HG03097 (cell line): ENCODE measurements at regions not wholly inside any gene's neighbourhood (a gene's known extent, or its start where the extent isn't known, plus 50 kb on each side); places are given as distances from the start of the nearest gene placed in this dataset.
"Not testable (repeated sequence)": the region's sequence is repeated elsewhere in the genome, so short reads cannot be mapped to it uniquely, and the experiment has no call there.

Experiments used
- ATAC-seq: cut with Tn5 transposase; IDR thresholded peaks from one replicate; pipeline ENCODE4 v1.9.1; 2021; ENCODE audit not compliant: unreplicated experiment, low FRiP score

DNA sequence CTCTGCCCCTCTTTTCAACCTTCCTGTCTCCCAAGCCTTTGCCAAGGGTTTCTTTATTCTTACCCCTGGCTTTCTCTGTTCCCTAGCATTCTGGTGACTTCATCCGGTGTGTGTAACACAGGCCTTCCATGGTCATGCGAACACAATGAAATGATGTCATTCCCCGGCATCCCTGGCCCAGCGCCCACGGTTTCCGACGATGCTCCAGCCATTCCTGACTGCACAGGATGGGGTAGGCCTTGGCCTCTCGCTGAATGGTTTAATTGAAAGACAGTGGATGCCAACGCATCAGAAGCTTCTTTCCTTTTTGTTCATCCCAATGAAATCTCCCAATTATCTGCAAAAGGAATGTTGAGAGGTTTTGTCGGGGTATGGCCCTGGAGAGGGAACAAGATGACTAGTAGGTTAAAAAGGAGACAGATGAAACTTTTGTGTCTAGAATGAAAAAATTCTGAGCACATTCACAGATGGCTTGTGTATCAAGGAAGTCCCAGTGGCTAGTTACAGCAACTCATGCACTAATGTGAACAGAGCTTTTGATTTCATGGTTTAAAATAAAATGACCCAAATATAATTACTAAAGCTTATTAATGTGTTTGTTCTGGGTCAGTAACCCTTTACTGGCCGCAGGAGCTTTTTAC is 655.0 kb downstream of the QKI start:
- ATAC-seq, result no peak

DNA sequence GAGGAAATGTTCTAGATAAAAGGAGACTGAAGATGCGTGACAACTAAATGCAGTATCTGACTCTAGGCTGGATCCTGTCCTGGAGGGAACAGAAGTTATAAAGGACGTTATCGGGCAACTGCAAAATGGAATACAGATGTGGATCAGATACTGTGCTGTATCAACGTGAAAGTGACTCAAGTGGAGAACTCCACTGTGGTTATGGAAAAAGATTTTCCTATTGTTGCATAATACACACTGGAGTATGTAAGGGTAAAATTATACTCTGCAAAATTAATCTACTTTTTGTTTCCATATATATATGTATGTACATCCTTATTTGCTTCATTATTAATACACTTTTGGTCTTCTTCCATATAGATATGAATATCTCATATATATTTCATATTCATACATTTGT is 654.0 kb downstream of the QKI start:
- no peak for ATAC-seq

DNA sequence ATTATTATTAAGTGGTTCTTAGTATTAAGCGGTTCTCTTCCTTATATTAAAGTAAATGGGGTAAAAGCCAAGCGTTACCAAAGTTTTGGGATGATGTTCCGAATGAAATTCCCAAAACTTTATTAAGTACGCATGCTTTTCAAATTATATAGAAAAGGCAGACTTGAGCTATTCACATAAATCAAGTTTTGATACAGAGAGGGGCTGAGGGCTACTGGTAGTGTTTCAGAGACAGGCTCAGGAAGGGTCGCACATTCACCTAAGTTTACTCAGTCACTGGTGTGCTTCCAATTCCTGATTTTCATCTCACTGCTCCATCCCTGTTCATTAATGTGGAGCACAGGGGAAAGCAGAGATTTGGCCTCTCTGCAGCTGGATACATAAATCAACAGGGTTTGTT is 652.2 kb downstream of the QKI start:
- ATAC-seq, result no peak

DNA sequence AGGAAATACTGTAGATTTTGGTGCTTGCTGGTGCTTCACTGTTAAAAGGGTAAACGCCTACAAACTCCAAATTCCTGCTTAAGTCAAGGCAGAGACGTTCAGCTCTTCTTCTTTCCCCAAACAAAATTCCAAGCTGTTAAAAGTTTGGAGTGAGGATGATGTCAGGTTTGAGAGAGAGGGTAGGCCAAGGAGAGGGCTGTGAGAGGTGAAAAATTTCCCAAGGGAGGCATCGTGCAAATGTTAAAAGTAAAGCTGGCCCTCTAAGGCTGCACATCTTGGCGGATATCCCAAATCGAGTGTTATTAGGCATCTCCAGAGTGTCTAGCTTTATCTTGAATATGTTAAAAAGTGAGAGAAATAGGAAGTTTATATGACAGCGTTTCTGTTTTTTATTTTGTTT is 651.8 kb downstream of the QKI start:
- no peak for ATAC-seq

DNA sequence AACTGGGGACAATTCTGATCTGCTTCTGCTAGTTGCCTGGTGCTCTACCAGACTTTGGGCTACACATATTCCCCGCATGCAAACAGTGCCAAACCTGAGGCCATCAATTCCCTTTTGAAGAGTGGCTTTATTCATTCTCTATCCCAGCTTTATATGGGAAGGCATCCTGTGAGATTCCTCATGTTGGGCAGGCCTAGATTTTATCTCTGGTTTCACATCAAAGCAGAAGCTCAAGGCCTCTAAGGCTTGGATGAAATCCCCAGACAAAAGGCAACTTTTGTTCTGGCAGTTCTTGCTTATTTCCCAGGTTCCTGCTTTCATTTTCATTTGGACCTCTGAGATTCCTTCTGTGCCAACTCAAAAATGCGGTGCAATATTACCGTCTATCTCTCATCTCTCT is 648.8 kb downstream of the QKI start:
- ATAC-seq, result no peak

DNA sequence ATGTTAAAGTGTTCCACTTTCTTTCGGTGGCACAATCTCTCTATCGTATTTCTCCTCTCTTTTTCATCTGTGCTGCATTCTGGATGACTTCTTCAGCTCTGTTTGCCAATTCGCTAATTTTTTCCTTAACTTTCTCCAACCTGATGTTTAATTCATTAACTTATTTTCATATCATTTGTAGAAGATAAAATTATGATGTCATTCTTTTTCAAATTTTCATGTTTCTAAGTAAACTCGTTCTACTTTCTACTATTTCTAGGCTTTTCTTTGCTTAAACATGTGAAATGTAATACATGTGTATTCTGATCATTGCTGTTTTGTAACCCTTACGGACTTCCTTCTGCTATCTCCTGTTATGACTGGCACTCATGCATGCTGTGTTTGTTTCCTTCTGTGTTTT is 648.4 kb downstream of the QKI start:
- ATAC-seq, result no peak

DNA sequence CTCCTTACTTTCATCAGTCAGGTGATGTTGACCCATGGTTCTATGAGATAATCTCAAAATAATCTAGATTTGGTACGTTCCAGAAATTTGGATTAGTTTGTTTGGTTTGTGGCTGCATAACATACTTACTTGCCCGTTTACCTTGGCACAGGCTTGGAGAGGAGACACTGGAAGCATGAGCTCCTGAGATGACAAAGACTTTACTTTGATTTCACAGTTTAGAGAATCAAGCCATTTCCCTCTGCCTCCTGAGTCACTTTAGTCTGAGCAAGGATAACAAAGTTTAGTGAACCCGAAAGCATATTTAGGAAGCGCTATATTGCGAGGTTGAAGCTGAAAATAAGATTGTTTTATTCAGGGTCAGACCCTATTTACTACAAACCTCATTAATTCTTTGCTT is 643.4 kb downstream of the QKI start:
- ATAC-seq, result no peak

DNA sequence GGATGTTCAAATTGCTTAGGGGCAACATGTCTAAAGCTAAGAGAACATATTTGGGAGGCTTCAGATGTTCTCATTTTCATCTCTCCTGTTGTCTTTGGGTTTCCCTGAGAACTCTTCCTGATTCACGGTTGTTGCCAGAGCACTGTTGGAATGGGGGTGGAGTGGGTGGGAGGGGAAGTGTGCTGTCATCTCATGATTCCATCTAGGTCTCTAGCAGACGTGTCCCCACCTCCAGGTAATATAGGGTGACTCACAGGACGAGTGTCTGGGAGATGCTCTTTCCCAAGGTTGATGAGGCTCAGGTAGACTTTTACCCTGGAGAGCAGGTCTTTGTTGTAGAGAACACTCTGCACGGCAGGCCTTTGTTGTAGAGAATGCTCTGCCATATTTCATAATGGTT is 636.9 kb downstream of the QKI start:
- ATAC-seq, result no peak

DNA sequence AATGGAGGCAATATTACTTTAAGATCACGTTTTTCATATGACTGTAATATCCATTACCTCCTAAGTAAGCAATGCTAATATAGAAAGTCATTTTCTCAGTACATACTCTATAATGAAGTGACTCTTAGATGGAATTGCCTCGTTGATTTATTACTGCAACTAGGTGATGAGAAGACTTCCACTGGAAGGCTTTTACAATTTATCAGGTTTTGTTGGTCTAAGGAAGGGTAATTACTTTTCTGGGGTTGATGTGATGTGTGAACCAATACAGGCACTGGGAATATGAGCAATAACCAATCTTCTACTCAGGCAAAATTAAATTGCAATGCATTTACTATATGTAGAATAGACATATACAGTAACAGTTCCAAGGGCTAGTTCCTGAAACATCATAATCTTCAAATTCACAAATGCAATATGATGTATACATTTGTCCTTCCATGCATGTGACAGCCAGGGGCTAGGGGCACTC is 635.0 kb downstream of the QKI start:
- ATAC-seq, result no peak

DNA sequence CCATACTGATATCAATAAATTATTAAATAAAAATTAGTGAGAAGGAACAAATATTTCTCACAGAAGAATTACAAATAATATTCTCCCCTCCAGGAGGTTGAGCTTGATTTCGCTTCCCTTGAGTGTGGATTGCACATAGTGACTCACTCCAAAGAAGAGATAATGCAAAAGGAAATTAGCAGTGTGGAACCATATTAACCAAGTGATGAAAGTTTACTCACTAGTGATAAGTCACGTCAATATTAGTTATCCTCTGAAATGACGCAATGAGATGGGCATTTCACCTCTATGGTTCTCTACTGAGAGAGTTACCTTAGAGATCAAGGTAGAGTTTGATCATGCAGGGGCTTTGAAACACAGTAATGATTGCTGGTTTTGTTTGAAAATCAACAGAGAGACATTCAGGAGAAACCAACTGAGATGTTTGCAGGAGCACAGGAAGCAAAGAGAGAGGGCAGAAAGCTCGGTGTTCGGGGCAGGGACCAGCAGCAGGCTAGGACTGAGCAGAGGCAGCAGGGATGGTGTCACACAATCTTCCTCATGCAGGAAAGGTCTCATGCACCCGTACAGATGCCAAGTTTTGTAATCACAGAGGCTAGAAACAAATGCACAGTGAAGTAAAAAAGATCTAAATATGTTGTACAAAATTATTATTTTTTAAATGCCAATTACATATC is 634.5 kb downstream of the QKI start:
- ATAC-seq, result no peak

DNA sequence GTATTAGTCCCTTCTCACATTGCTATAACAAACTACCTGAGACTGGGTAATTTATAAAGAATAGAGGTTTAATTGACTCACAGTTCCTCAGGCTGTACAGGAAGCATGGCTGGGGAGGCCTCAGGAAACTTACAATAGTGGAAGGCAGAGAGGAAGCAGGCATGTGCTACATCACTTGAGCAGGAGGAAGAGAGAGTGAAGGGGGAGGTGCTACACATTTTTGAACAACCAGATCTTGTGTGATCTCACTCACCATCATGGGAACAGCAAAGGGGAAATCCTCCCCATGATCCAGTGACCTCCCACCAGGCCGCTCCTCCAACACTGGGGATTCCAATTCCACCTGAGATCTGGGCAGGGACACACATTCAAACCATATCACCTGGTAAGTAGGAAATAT is 630.6 kb downstream of the QKI start:
- no peak for ATAC-seq

DNA sequence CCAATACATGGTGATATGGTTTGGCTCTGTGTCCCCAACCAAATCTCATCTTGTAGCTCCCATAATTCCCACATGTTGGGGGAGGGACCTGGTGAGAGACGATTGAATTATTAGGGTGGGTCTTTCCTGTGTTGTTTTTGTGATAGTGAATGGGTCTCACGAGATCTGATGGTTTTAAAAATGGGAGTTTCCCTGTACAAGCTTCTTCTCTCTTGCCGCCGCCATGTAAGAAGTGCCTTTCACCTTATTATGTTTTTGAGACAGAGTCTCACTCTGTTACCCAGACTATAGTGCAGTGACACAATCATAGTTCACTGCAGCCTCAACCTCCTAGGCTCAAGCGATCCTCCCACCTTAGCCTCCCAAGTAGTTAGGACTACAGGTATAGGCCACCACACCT is 629.1 kb downstream of the QKI start:
- not testable (repeated sequence) for ATAC-seq

DNA sequence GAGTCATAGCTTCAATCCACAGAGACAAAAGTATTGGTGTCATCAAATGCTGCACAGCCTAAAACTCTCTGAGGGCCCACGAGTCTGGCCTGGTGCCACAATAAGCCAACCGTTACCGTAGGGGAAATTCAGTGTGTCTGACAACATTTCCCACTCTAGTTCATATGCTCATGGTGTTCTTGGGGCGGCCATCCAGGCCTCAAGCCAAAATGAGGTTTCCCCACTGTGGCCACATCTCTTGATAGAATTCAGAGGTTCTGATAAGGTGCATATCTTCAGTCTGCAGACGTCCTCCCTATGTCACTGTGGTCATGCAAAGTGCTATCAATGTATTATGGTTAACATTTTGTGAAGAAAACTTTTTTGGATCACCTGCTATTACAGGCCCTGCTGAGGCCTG is 627.7 kb downstream of the QKI start:
- no peak for ATAC-seq

DNA sequence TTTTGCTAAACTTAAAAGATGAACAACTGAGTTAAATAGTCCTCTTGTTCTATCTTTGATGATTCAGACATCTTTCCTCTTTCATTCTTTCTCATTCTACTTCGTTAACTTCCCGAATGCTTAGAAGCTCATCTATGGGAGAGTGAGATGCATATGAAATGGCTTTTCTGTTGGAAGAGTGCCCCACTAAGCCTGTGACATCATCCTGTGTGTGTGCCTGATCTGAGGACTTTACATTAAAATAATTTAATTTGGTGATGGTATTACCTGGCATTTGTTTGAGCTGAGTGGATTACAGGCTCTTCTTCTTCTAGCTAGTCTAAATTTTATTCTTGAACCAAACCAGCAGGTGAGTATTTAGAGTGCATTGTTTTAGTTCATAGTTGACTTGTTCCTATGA is 626.5 kb downstream of the QKI start:
- ATAC-seq, result no peak

DNA sequence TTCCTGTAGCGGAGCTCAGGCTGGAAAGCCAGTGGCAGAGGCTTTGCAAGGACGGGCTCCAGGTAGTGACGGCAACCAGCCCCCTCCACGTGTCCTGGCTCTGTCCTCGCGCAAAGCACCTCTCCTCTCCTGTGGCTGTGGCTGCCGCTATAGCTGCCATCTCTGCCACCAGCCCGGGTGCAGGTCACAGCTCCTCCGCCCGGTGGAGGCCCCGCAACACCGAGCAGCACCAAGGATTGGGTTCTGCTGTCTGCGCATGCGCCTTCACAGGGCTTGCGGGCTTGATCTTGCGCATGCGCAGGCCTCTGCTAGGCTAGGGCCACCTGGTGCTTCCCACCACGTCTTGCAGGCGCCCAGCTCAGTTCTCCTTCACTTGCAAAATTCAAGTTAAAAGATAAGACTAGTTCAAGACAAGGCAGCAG is 625.4 kb downstream of the QKI start:
- no peak for ATAC-seq

DNA sequence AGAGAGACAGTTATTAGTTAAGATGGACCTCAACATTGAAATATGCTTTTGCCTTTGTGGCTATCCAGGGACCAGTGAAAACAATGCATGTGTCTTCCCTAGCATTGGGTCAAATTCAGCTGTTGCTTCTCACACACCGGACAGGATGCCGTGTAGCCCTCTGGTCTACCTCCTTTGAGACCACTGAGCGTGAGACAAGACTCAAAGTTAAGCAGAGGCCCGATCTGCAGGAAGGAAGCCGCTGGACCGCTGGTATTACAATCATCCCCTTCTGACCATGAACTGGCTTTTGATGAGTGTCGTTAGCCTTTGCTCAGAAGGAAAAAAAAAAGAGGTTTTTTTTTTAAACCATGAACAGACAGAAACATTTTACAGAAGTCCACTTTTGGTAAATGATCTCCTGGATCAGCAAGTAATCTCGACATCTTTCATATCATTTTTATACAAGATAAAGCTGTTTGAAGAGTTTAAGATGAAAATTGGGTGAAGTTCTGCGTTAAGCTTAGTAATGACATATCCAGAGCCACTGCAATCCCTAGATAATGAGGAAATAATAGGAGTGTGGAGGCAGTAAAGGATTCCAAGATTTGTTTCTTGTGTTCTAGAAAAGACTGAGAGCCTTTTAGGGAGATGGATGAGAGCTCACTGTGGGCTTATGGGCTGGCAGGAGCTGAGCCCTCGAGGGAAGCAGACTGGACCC is 622.8 kb downstream of the QKI start:
- ATAC-seq, result no peak

DNA sequence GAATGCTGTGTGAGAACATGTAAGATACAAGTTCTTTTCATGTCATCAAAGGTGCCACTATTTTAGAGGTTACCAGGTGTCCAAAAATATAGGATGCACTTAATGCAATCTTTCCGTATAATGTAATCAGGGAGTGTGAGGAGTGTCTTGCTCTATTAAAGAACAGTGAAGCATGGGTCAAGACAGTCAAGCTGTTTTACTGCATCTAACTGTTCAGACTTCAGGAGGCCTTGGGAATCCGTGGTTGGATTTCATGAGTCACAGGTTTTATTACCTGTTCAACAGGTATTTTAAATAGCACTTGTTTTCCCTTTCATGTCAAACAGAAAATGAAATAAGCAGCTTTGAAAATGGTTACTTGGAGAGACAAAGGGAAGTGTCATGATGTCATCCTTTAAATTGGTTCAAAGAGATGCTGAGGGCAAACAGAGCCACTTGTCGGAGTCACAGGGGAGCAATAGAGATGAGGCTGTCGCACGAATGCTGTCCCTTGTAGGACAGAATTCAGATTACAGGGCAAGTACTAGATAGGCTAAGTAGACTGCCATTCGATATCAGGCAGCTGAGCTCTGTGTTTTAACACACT is 621.5 kb downstream of the QKI start:
- ATAC-seq, result no peak

DNA sequence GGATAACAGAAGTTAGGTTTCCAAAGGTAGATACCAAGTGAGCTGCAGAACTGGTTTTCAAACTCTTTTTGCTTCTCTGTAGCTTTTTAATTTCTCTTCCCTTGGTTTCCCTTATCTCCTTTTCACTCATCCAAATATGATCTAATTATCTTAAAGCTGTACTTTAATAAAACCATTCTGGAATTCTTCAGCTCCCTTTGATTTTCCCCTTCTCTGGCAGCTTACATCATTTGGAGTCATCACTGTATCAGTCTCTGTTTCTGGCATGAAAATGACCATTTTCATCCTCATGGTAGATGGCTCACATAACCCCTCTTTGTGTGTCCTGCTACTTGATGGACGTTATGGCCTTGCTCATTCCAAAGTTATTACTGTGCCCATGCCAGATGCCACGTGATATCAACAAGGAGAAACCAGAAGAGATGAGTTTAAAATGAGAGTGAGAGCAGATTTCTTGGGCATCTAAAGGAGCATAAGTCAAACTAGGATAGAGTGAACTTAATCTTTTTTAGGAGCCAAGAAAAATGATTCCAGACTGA is 620.2 kb downstream of the QKI start:
- ATAC-seq, result no peak

DNA sequence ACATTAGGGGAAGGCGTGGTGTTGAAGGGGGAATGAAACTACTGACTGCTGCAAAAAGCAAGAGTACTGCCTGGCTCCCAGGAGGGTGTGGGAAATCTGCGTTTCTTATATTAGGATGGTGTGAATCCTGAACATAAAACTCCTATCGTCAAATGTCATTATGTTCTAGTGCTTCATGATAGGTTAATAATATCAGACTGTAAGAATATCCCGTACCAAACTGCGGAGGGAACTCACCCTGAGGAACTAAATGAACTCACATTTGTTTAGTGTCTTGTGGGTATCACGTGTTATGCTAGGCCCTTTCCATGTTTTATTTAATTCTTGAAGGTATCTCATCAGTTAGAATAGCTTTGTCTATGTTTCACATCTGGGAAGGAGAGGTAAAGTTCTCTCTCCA is 610.7 kb downstream of the QKI start:
- ATAC-seq, result no peak

DNA sequence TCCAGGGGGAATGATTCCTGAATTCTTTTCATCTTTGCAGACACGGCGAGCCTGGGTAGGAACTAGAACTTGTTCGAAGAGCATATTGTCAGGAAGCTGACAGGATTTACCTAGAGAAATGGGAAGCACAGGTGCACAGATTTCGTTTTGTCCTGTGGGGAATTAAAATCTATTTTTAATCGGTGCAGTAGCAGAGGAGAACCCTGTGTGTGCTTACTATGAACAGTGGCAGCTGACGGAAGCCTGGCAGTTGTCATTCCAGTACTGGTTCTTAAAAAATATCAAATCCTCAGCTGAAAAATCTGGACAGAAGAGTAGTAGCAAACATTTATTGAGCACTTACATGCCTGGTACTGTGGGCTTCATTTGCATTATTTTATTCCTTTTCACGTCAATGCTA is 609.0 kb downstream of the QKI start:
- ATAC-seq, result no peak

DNA sequence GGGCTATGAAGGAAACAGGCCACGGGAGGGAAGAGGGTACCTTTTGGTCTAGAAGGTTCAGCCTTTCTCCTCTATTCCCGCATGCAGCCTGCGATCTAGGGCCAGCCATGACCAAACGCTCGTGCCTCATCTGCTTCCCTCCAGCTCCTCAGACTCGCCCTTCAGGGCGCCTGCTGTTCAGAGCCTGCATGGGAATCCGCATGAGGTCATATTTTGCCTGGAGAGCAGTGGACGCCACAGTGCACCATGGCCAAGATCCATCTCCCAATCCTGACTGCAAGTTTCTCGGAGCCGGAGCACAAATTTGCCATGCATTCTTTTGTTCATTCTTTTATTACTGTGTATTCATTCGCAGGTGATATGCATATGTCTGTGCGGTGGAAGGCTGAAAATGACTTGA is 608.1 kb downstream of the QKI start:
- no peak for ATAC-seq
